ENCODE measurements at regions not wholly inside any gene's neighbourhood (a gene's known extent, or its start where the extent isn't known, plus 50 kb on each side); places are given as distances from the start of the nearest gene placed in this dataset.

GRCh38 chr15:35858707-35859106, 312.7 kb upstream of the DPH6 start:
- Histone ChIP-seq H3K9ac (ENCODE audit: extremely low read depth, insufficient read length, low read length) (no peak overlapping the region), H3K18ac (ENCODE audit: insufficient read length, low read depth, low read length) (no peak overlapping the region), H3K27ac (ENCODE audit: insufficient read length, low read depth, low read length) (no peak overlapping the region), H3K4me1 (ENCODE audit: insufficient read depth, low read length) (no peaks in the 10 kb centered on the region; the same call in 1 of the 2 replicates), H3T11ph (ENCODE audit: low read length) (no peak overlapping the region), H4K91ac (ENCODE audit: insufficient read length, low read depth, low read length) (no peak overlapping the region), H3K23ac (ENCODE audit: insufficient read length, low read depth, low read length) (no peak overlapping the region), H2BK20ac (ENCODE audit: low read depth, low read length, poor library complexity, severe bottlenecking) (no peak overlapping the region), H2BK120ac (ENCODE audit: low read depth, low read length, poor library complexity, severe bottlenecking) (no peak overlapping the region), H2BK15ac (ENCODE audit: low read depth, low read length) (no peak overlapping the region), H3K79me2 (ENCODE audit: insufficient read depth, low read length) (no peaks in the 10 kb centered on the region), H3K56ac (ENCODE audit: insufficient read length, low read depth, low read length) (no peak overlapping the region), H2BK5ac (ENCODE audit: insufficient read length, low read length) (no peak overlapping the region), H2BK12ac (ENCODE audit: insufficient read length, low read depth, low read length) (no peak overlapping the region), H2AK5ac (ENCODE audit: insufficient read length, low read length) (no peak overlapping the region), H4K8ac (replicated peaks; ENCODE audit: insufficient read length, low read depth, low read length) (no peak overlapping the region), H3K9me3 (ENCODE audit: control insufficient read depth, low read depth, low read length) (no peaks in the 10 kb centered on the region), H3K14ac (ENCODE audit: insufficient read depth, low read length) (no peak overlapping the region), H3K4me2 (ENCODE audit: insufficient read depth, insufficient read length, low read length) (no peak overlapping the region), H3K79me1 (ENCODE audit: insufficient read depth, low read depth, low read length, poor library complexity, severe bottlenecking) (no peaks in the 10 kb centered on the region), H2AFZ (ENCODE audit: low read length) (no peak overlapping the region), H3K27me3 (ENCODE audit: insufficient read depth, low read length) (no peaks in the 10 kb centered on the region), H3K4ac (ENCODE audit: low read depth, low read length) (no peak overlapping the region), H4K20me1 (ENCODE audit: control insufficient read depth, insufficient read depth, insufficient read length) (no peaks in the 10 kb centered on the region), H4K5ac (ENCODE audit: insufficient read length, low read depth, low read length) (no peak overlapping the region), H3K23me2 (ENCODE audit: insufficient read length, low read depth, low read length, poor library complexity, severe bottlenecking) (no peaks in the 10 kb centered on the region)
- no peak for TF ChIP-seq CTCF (conservative IDR thresholded peaks at IDR 0.05)
- H3K4me3 Mint-ChIP-seq = no peak overlapping the region
- WGBS (ENCODE audit: extremely low coverage, insufficient read length, low lambda C conversion rate) = no CpG with 5 or more reads among the region's 3 CpGs
- H3K36me3 Mint-ChIP-seq (ENCODE audit: insufficient read depth in 1 of 3, low read depth in 3 of 3) = no peaks in the 10 kb centered on the region
- peaks cover 16 to 24% of the 10 kb centered on the region in 2 experiments for H3K4me1 Mint-ChIP-seq
- DNase-seq = no peak
- no peaks in the 10 kb centered on the region for H3K27me3 Mint-ChIP-seq (ENCODE audit: low read depth)
- H3K27ac Mint-ChIP-seq = peak overlapping the region in 2 of 3 experiments; percentile 81 to 93; a peak in 3 of 7 replicates
- H3K9me3 Mint-ChIP-seq = no peaks in the 10 kb centered on the region

Data from H9 (cell line).